GM13977 (cell line): ENCODE measurements at regions not wholly inside any gene's neighbourhood (a gene's known extent, or its start where the extent isn't known, plus 50 kb on each side); places are given as distances from the start of the nearest gene placed in this dataset.

Experiments used
- DNase-seq: peaks from one replicate; pipeline ENCODE4 v3.0.0; 2012; ENCODE audit warnings: low spot score
- CTCF ChIP-seq: IDR thresholded peaks from 2 replicates; pipeline ENCODE4 v1.5.1; 2012; ENCODE audit warnings: mild to moderate bottlenecking, control low read depth; ENCODE audit not compliant: insufficient read depth; ENCODE audit errors: extremely low read depth, missing control alignments
- in situ Hi-C: fragments of 300-500 bp; cut with MboI; formaldehyde crosslinking; loops from one replicate; pipeline ENCODE4 v1.12.0; 2022; ENCODE audit warnings: low sequenced_read_pairs, low pct_unique_long_range_greater_than_20kb, mixed read lengths, inconsistent platforms; ENCODE audit not compliant: unreplicated experiment

- DNase-seq, result no peak
- in situ Hi-C loops, result no loop called here
- TF ChIP-seq CTCF, result no peak
Measured at GRCh38 chr3:109229174-109229847, 87.0 kb downstream of the DPPA2 start.

GRCh38 chr3:109234300-109234699, 82.0 kb downstream of the DPPA2 start:
- in situ Hi-C loops, result no loop called here
- DNase-seq, result no peak
- no peak for TF ChIP-seq CTCF

- DNase-seq, result no peak
- no peak for TF ChIP-seq CTCF
- in situ Hi-C loops, result no loop called here
Measured at GRCh38 chr3:109241459-109242186, 74.7 kb downstream of the DPPA2 start.

- DNase-seq, result no peak
- in situ Hi-C loops, result no loop called here
- TF ChIP-seq CTCF, result no peak
Measured at GRCh38 chr3:109242187-109242523, 74.2 kb downstream of the DPPA2 start.
